ENCODE measurements at regions not wholly inside any gene's neighbourhood (a gene's known extent, or its start where the extent isn't known, plus 50 kb on each side); places are given as distances from the start of the nearest gene placed in this dataset.

GRCh38 chr9:71254592-71255277 is 133.3 kb upstream of the TRPM3 start:
- TF ChIP-seq CTCF (IDR thresholded peaks at IDR 0.05) (no peak), POLR2AphosphoS5 (IDR thresholded peaks at IDR 0.05) (no peak)
